ENCODE measurements at regions not wholly inside any gene's neighbourhood (a gene's known extent, or its start where the extent isn't known, plus 50 kb on each side); places are given as distances from the start of the nearest gene placed in this dataset.

DNA sequence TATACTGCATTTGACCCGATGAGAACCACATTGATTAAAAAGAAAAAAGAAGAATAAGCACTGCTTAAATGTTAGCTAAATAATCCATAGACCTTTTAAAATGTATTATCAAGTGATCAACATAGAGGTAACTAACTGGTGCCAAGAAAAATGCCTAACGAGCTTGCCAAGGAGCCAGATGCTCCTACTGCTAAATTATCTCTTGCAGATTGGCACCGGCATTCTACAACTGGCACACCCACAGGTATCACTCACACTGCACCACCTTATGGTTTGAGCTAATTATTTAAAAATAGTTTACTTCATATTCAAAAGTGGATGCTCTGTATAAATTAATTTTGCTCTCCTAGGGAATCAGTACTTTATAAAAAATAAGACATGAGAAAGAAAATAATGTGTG, 341.6 kb upstream of the CDH7 start:
- FAIRE-seq (no peak), DNase-seq (ENCODE audit: low read depth) (no peak)
- TF ChIP-seq, protein P1, sequence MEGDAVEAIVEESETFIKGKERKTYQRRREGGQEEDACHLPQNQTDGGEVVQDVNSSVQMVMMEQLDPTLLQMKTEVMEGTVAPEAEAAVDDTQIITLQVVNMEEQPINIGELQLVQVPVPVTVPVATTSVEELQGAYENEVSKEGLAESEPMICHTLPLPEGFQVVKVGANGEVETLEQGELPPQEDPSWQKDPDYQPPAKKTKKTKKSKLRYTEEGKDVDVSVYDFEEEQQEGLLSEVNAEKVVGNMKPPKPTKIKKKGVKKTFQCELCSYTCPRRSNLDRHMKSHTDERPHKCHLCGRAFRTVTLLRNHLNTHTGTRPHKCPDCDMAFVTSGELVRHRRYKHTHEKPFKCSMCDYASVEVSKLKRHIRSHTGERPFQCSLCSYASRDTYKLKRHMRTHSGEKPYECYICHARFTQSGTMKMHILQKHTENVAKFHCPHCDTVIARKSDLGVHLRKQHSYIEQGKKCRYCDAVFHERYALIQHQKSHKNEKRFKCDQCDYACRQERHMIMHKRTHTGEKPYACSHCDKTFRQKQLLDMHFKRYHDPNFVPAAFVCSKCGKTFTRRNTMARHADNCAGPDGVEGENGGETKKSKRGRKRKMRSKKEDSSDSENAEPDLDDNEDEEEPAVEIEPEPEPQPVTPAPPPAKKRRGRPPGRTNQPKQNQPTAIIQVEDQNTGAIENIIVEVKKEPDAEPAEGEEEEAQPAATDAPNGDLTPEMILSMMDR (IDR thresholded peaks at IDR 0.05; ENCODE audit: insufficient read depth, low read length, severe bottlenecking), result no peak
- Histone ChIP-seq H3K27me3 (ENCODE audit: control insufficient read depth, insufficient read depth, low read length) (no peaks in the 10 kb centered on the region), H3K36me3 (ENCODE audit: control insufficient read depth, insufficient read depth, low read length) (no peaks in the 10 kb centered on the region), H3K4me3 (ENCODE audit: low read depth, low read length) (no peak overlapping the region)

DNA sequence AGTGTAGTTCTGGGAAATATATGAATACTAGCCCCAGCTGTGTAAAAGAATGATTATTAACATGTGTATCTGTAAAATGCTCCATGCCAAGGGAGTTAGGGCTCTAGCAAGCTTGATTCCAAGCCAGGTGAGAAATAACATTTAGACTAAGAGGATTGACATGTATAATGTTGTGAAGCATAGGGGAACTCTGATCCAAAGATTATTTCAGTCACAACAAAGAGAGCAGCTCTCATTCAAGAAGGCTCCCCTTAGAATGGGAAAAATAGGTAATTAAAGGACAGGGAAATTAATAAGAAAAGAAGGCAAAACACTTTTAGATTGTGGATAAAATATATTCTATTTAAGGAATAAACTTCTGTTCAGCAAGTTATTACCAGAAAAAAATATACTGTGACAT, 347.3 kb upstream of the CDH7 start:
- Histone ChIP-seq H3K4me3 (ENCODE audit: low read depth, low read length) (no peak overlapping the region), H3K27me3 (ENCODE audit: control insufficient read depth, insufficient read depth, low read length) (no peaks in the 10 kb centered on the region), H3K36me3 (ENCODE audit: control insufficient read depth, insufficient read depth, low read length) (no peaks in the 10 kb centered on the region)
- DNase-seq (ENCODE audit: low read depth) (no peak), FAIRE-seq (no peak)
- TF ChIP-seq, protein P1 (IDR thresholded peaks at IDR 0.05; ENCODE audit: insufficient read depth, low read length, severe bottlenecking), result no peak

DNA sequence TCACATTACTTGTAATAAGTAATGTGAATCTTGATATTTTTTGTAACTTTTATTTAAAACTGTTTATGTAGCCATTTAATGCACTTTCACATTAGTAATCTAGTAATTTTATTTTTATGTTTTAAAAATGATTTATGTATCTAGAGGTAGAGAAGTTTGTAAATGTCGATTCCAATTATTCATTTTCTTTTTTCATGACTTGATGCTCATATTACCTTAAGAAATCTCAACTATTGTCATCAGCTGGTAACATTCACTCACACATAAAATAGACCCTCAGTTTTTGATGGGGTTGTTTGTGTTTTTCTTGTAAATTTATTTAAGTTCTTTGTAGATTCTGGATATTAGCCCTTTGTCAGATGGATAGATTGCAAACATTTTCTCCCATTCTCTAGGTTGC, 351.7 kb upstream of the CDH7 start:
- no peak overlapping the region for H3K4me3 ChIP-seq (ENCODE audit: low read depth, low read length)
- no peaks in the 10 kb centered on the region for H3K36me3 ChIP-seq (ENCODE audit: control insufficient read depth, insufficient read depth, low read length)
- FAIRE-seq, result no peak
- no peaks in the 10 kb centered on the region for H3K27me3 ChIP-seq (ENCODE audit: control insufficient read depth, insufficient read depth, low read length)
- TF ChIP-seq, protein P1 (IDR thresholded peaks at IDR 0.05; ENCODE audit: insufficient read depth, low read length, severe bottlenecking), result no peak
- no peak for DNase-seq (ENCODE audit: low read depth)

DNA sequence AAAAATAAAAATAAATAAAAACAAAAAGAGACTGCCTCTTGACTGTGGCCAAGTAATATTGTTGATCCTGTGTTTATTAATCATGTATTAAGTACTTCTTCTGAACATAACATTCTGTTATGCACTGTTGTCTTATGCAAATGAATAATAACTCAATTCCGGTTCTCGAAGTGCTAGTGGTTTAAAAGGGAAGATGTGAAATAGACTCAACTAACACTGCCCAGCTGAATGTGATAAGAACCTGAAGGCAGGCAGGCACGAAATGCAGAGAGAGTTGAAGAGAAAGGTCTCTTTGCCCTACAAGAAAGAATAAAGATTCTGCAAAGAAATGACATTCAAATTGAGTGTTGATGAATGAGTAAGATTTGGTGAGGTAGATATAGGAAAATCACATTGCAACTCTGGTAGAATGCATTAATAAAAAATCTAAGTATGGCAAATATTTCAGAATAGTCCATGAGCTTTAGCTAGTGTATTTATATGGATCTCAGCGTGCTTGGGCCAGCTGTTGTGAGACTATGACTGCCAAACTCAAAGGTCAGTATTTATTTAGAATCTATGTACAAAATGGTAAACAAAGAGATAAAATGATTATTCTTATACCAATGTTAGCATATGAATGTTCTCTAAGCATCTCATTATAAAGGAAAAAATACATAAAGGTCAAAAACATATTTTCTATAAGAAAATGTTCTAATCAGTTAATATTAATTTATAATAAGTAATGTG, 352.3 kb upstream of the CDH7 start:
- no peaks in the 10 kb centered on the region for H3K27me3 ChIP-seq (ENCODE audit: control insufficient read depth, insufficient read depth, low read length)
- TF ChIP-seq, protein P1 (IDR thresholded peaks at IDR 0.05; ENCODE audit: insufficient read depth, low read length, severe bottlenecking), result no peak

DNA sequence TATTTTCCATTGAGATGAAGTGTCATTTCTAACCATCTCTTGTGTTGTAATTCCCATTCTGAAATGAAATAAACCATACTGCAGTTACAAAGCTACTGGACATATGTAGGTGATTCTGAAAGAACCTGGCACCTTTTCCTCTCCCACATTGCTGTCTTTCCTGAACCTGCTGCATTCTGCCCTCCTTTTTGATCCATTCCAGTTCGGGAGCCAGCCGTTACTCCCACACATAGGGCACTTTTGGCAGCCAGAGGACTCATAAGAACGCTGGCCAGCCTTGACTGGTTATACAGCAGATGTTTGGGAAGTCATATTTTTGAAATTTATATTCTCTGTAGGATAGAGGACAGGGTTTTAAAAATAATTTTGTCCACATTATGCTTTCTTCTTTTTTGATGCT, 369.8 kb upstream of the CDH7 start:
- H3K36me3 ChIP-seq (ENCODE audit: control insufficient read depth, insufficient read depth, low read length), result no peaks in the 10 kb centered on the region
- no peaks in the 10 kb centered on the region for H3K27me3 ChIP-seq (ENCODE audit: control insufficient read depth, insufficient read depth, low read length)
- H3K4me3 ChIP-seq (ENCODE audit: low read depth, low read length), result no peak overlapping the region
- DNase-seq (ENCODE audit: low read depth), result no peak
- TF ChIP-seq, protein P1 (IDR thresholded peaks at IDR 0.05; ENCODE audit: insufficient read depth, low read length, severe bottlenecking), result no peak
- no peak for FAIRE-seq

More for the DNA sequence above, 352.3 kb upstream of the CDH7 start:
- FAIRE-seq (no peak), DNase-seq (ENCODE audit: low read depth) (no peak)
- no peaks in the 10 kb centered on the region for H3K36me3 ChIP-seq (ENCODE audit: control insufficient read depth, insufficient read depth, low read length)
- no peak overlapping the region for H3K4me3 ChIP-seq (ENCODE audit: low read depth, low read length)

DNA sequence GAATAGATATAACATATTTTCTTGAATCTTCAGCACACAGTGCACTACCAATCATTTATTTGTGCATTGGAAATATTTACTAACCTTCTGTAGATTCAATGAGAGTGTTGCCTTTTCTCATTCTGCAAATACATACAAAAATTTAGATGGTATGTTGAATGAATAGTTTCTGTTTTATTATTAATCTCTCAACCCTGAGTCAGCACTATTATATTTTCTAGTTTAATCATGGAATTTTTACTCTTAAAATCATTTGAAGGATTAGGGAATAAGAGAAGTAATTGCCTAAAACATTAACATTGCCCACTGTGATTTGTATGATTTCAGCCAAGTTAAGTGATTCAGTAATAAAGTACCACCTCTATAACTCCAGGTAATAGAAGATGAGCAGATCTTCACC, 370.2 kb upstream of the CDH7 start:
- DNase-seq (ENCODE audit: low read depth) (no peak), FAIRE-seq (no peak)
- TF ChIP-seq, protein P1 (IDR thresholded peaks at IDR 0.05; ENCODE audit: insufficient read depth, low read length, severe bottlenecking), result no peak
- H3K27me3 ChIP-seq (ENCODE audit: control insufficient read depth, insufficient read depth, low read length), result no peaks in the 10 kb centered on the region
- no peaks in the 10 kb centered on the region for H3K36me3 ChIP-seq (ENCODE audit: control insufficient read depth, insufficient read depth, low read length)
- no peak overlapping the region for H3K4me3 ChIP-seq (ENCODE audit: low read depth, low read length)

All from bronchial epithelial cell (primary cell).